ENCODE measurements at regions not wholly inside any gene's neighbourhood (a gene's known extent, or its start where the extent isn't known, plus 50 kb on each side); places are given as distances from the start of the nearest gene placed in this dataset.

DNA sequence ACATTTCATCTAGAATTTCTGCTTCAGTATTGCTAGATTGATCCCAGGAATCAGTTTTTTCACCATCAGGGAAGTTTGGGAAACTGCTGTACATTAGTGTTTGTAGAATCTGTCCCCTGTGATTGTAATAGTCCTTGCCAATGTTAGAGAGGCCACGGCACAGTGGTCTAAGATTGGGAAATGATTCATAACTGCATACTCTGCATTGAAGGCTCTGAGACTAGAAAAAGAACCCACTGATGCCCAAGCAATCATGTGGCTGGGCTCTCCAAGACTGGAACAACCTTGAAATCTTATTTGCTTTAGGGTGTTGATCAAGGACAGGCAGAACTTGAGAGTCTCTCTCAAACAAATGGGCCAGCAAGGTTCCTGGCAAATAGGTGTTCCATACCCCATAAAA, 245.6 kb upstream of the LRTM1 start:
- no peak for DNase-seq

- no peak for DNase-seq
Observed at GRCh38 chr3:55172913-55173312, 245.1 kb upstream of the LRTM1 start.

DNA sequence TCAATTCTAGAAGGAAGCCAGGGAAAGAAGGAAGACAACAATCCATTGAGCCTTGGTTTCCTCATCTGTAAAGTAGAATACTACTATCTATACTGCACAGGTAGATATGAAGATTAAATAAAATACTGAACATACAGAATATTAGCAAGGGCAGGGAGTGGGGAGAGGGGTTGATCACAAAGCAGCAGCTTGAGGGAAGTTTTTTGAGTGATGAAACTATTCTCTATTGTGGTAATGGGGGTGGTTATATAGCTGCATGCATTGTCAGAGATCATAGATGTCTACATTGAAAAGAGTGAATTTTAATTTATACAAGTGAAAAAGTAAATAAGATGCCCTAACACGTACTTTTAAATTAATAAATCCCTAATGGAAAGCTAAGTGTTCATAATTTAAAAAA, 242.6 kb upstream of the LRTM1 start:
- DNase-seq, result no peak

GRCh38 chr3:55169608-55170072, 241.8 kb upstream of the LRTM1 start:
- DNase-seq, result no peak

DNA sequence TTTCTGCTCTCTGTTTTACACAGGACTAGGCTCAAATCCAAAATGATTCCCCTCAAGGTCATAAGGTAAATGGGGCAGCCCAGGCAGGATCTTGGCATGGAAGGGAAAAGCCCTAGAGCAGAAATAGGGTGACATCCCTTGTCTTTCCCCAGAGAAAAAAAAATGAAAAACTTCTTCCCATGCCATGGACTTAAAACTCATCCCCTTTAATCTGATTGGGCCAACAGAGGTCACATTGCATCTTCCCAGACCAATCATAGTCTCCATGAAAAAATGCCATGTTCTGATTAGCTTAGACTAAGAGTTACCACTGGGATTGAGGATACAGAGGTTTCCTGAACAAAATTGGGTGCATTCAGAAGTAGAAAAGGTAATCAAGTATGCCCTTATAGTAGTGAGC, 241.3 kb upstream of the LRTM1 start:
- no peak for DNase-seq

GRCh38 chr3:55167586-55168317, 239.9 kb upstream of the LRTM1 start:
- DNase-seq, result no peak

- no peak for DNase-seq
Observed at GRCh38 chr3:55166576-55167555, 239.0 kb upstream of the LRTM1 start.

DNA sequence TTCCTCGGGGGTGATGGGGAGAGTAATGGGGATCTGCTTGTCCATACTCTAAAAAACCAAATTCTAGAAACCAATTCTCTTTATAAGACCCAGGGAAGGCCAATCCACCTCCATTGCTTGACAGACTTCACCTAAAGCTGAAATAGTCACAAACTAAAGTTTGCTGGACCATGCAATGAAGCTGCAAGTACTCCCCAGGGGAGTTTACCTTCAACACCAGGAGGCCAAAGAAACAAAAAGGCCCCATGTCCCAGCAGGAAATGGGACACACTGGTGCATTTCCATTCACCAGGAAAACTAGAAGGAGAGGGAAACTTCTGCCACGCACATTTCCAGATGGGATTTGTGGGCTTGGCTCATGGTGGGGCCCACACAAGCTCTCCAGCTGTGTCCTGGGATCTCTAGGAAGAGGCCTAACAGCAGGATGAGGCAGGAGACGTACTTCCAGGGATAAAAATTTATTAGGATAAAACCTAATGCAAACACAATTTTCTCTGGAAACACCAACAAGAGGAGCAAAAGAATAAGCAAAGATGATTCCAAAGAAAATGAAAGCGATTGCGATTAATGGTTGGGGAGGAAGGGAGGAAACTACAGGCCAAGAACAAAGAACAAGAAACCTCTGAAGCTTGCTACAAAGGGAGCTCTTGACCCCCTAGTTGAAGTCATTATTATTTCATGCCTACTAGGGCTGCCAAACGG, 238.0 kb upstream of the LRTM1 start:
- DNase-seq, result no peak

GRCh38 chr3:55165278-55165677, 237.4 kb upstream of the LRTM1 start:
- DNase-seq, result no peak

DNA sequence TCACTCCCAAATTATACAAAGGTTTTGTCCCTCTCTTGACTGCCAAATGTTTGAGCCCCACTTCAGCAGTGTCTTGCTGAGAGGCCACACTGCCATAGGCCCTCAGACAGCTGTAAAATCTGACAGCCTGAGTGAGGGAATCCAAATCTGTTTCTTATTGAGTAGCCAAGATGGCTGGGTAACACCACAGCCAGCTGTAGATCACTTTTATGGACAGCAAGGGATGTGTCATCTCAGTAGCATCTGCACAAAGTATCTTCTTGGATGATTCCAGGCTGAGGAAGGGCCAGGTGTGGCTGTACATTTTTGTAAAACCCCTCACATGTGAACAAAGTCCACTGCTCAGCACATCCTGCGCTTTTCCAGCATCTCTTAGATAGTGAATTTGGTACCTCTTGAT, 237.0 kb upstream of the LRTM1 start:
- DNase-seq, result no peak

DNA sequence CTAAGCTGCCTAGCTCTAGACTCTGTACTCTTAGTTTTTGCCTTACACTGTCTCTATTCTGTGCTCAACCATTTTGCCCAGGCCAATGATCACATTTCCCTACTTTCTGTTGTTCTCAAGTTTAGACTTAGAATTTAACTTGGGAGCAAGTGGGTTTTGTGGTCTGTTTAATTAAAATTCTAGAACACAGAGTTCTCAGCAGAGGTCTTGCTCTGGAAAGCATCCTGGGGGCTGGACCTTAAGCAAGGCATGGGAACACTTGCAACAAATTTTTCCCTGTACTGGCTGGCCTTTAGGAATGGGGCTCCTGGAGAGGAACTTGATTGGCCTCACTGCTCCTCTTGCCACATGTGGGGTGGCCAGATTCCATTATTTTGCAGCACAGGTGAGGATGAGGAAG, 236.3 kb upstream of the LRTM1 start:
- DNase-seq, result no peak

- no peak for DNase-seq
Observed at GRCh38 chr3:55163421-55163820, 235.6 kb upstream of the LRTM1 start.

DNA sequence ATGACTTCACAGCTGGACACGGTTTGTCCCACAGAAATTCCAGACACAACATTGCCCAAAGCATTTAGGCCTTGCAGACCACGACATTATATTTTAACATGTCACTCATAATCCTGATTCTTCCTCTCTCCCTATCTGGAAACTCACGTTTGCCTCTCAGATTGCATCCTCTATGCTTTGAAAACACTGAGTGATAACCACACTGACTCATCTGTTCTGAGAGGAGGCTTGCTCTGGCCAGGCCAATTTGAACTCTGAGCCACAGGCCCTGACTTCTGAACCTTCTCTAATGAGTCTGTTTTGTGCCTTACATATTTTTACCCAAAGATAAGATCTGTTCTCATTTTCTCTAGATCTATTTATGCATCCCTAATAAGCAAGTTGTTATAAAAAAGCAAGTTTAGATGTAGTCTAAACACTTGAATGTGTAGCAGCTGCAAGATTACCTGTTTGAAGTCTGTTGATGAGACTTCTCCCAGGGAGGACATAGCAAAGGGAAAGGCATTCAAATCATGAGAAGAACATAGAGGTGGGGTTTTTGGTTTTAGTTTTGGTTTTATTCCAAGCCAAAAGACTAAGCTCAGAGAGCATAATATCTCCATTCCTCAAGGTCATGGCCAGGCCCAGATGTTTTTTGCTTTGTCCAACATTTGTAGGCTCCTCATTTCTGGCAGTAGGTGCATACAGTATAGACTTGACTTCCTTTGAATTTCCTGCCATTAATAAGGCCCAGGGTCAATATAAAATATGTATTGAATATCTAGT, 234.4 kb upstream of the LRTM1 start:
- no peak for DNase-seq

- DNase-seq, result no peak
Observed at GRCh38 chr3:55161231-55161630, 233.4 kb upstream of the LRTM1 start.

- no peak for DNase-seq
Observed at GRCh38 chr3:55160241-55160983, 232.6 kb upstream of the LRTM1 start.

GRCh38 chr3:55159711-55160110, 231.9 kb upstream of the LRTM1 start:
- no peak for DNase-seq

DNA sequence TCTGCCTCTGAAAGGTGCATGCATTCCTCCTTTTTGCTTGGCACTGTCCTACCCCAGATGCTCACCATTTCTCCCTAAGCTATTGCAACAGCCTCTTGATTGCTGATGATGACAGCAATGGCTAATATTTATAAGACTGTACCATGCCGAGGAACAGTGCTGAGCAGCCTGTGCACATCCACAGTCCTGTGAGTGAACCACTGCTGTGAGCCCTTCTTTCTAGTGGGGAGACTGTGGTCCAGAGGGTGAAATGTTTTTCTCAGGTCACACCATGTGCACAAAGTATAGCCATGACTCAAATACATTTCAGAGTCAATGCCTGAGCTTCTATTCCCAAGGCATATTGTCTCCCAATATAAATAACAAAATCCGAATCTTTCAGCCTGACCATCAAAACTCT, 231.2 kb upstream of the LRTM1 start:
- DNase-seq, result no peak

- no peak for DNase-seq
Observed at GRCh38 chr3:55158345-55158744, 230.5 kb upstream of the LRTM1 start.

- no peak for DNase-seq
Observed at GRCh38 chr3:55157731-55158130, 229.9 kb upstream of the LRTM1 start.

- DNase-seq, result no peak
Observed at GRCh38 chr3:55156851-55157650, 229.2 kb upstream of the LRTM1 start.

All from dermis blood vessel endothelial cell (primary cell).